HG03558 (cell line): ENCODE measurements at regions not wholly inside any gene's neighbourhood (a gene's known extent, or its start where the extent isn't known, plus 50 kb on each side); places are given as distances from the start of the nearest gene placed in this dataset.
"Not testable (repeated sequence)": the region's sequence is repeated elsewhere in the genome, so short reads cannot be mapped to it uniquely, and the experiment has no call there.

Experiments used
- ATAC-seq: cut with Tn5 transposase; IDR thresholded peaks from one replicate; pipeline ENCODE4 v1.9.1; 2021; ENCODE audit warnings: moderate number of reproducible peaks; ENCODE audit not compliant: unreplicated experiment; ENCODE audit errors: extremely low read depth

DNA sequence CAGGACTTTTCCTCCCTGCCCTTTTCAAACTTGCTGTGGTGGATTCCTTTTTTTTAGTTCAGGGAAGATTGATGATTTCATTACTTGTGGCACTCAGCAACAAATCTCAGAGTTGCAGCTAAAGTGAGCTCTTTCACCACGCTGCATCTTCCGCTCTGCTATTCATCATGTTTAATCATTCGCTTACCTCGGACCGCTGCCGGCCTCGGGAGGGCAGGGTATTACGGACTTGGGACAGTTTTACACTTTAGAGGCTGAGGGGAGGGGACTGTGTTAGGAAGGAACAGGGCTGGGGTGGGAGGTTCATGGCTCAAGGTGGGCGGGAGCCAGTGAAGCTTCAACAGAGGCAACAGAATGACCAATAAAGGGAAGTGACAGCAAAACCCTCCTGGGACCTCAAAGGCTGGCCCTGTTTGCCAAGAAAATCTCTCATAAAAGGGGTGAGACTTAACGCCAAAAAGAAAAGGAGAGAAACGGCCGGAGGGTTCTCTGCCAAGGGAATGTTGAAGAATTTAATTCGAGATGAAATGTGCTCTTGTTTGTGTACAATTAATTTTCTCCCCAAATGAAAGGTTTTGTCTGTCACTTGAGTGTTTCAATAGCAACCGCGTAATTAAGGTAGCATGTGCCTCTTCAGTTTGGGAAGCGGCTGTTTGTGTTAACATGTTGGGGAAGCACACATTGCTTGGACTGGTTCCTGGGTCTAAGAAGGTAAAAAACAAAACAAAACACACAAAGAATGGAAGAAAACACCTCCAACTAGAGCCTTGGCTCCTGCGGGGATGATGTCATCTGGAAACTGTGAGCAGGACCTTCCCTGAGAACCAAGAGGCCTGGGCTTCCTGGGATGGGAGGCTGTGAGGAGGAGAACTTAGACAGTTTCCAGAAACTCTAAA lies 72.5 kb upstream of the SULF2 start:
- no peak for ATAC-seq

DNA sequence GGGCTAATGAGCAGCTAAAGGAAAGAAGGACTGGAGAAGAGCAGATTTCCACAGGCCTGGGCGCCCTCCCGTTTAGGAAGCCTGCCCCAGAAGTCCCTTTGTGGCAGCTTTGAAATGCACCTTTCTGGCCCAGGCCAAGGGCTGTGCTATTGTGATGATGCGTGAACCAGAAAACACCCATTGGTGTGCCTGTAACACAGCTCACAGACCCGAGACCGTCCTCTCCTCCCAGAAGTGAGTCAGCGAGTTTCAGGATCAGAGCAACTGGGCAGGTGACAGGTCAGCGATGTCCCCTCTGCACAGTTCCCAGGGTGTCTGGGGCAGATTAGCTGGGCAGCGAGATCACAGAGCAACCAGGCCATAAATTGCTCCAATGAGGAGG lies 71.9 kb upstream of the SULF2 start:
- no peak for ATAC-seq

DNA sequence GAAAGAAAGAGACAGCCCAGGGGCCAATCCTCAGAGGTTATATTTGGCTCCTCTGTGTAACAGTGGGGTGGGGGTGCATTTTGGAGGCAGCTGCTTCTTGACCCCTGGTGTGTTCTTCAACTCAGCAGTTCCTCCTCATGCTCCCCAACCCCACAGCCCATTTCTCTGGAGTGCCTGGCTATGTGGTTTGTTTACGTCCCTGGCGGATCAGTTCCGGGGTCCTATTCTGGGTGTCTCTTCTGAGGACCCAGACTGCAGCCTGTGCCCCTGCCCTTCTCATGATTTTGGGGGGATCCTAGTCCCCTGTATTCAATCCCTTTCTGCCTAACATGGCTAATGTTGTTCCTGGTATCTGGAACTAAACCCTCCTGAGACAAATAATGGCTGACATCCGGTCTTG lies 70.5 kb upstream of the SULF2 start:
- ATAC-seq, result no peak

DNA sequence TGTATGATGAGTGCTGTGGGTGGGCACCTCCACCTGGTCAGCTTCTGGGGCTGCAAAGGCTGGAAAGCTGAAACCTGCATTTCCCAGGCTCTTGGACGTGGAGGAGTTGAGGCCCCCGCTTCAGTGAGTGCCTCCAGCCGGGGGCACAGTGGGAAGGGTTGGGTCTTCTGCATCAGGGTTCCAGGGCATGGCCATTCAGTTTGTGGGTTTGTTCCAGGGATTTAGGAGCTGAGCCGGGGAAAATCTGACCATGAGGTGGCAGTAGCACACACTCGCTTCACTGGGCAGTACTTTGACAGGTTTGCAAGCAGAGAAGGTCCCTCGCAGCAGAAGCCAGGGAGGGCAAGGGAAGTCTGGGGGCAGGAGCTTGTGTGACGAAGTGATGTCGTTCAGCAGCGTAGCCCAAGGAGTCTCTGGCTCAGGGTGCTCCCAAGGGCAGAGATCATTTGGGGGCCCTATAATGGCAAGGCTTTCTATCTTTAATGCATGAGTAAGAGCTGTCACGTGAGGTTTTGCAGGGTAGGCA lies 69.5 kb upstream of the SULF2 start:
- no peak for ATAC-seq

DNA sequence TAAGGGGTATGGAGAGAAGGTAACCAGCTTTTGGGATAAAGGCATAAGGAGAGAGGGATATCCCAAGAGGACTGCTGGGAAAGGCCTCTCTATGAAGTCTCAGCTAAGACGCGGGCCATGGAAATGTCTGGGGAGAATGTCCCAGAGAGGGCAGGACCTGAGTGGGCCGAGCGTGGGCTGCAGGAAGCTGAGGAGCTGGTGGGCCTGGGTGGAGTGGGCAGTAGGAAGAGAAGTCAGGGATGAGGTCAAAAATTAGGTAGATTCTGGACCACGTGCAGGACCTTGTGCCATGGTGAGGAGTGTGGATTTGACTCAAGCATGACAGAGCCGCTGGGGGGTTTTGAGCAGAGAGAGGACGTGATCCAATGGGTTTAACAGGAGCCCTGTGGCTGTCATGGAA lies 66.5 kb upstream of the SULF2 start:
- ATAC-seq, result no peak

DNA sequence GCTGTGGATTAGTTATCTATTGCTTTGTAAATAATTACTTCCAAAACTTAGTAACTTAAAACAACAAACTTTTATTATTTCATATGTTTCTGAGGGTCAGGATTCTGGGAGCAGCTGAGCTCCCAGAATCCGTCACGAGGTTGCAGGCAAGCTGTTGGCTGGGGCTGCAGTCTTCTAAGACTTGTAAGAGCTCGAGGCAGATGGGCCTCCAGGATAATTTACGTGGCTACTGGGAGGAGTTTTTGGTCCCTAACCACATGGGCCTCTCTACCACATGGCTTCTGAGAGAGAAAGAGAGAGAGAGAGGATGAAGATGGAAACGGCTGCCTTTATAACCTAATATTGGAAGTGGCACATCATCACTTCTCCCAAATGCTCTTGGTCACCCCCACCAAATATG lies 64.9 kb upstream of the SULF2 start:
- no peak for ATAC-seq

DNA sequence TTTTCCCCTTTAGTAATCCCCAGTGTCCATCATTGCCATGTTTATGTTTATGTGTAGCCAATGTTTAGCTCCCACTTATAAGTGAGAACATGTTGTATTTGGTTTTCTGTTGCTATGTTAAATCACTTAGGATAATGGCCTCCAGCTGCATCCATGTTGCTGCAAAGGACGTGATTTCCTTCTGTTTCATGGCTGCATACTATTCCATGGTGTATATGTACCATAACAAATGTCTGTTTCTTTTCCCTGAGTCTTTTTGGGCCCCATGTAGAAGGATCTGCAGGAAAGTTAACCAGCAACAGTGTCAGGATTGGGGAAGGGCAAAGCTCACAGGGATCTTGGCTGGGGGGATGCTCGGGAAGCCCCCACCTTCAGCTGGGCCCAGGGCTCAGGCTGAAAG lies 64.3 kb upstream of the SULF2 start:
- ATAC-seq, result no peak

DNA sequence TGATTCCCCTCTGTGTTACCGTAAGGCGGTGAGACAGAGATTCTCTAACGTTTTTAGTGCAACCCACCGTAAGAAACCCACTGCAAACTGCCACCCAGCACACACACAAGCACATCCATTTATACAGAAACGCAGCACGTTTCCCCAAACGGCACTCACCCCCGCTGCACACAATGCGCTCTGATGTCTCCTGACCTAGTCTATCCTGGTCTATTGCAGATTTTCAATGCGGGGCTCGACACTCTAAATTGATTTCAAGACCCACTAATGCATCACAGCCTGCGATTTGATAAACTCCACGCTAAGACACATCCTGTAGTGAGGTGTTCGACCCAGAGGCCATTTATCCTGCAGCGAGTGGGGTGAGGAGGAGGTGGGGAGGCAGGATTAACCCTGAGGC lies 63.7 kb upstream of the SULF2 start:
- no peak for ATAC-seq

DNA sequence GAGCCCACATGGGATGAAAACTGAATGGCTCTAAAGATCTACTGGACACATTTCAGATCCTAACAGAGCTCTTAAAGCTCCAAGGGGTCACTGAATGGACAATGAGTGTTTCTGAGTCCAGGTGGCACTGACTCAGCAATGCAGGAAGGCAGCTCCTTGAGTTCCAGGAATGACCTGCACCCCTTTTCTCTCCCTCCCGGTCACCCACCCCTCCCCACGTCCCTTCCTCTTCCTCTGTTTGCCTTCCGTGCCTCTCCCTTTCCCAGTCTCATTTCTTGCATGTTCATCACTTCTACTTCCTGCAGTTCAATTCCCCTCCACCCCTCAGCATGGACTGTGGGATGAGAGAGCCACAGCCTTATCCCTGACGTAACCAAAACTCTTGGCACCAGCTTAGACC lies 63.3 kb upstream of the SULF2 start:
- ATAC-seq, result not testable (repeated sequence)

DNA sequence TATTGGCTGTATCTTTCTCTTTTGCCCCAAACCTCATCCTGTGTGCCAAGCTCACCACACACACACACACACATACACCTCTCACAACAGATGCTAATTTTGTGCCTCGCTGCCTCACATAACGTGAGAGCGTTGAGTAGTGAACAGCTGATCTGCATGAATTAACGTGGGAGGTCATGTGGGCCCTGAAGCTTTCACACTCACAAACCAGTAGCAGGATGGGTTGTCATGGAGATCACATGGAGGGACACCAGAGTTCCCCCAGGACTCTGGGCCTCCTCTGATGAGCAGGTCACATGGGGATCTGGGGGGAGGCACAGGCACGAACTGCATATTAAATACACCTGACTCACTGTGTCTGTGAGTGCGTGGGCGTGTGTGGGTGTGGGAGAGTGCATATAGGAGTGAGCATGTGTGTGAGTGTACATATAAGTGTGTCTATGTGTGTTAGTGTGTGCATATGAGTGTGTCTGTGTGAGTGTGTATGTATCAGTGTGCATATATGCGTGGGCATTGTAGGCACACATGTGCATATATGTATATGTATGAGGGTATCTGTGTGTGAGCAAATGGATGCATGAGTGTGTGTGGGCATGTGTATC lies 62.7 kb upstream of the SULF2 start:
- ATAC-seq, result no peak

DNA sequence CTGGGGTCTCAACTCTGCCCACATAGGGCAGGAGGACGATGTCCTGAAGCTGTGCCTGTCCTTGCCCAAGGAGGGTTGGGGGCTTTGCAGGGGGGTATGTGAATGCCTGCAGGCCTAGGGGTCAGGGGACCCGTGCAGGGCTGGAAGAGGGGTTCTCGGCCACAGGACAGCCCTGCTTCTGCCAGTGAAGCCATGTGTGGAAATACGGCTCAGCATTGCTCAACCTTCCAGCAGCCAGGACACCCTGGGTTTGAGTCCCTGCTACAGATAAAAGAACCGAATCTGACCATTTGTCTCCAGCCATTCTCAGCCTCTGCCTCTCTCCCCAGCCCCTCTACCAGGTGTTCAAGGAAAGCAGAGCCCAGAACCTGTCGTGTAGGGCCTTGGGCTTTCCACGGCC lies 61.9 kb upstream of the SULF2 start:
- not testable (repeated sequence) for ATAC-seq

DNA sequence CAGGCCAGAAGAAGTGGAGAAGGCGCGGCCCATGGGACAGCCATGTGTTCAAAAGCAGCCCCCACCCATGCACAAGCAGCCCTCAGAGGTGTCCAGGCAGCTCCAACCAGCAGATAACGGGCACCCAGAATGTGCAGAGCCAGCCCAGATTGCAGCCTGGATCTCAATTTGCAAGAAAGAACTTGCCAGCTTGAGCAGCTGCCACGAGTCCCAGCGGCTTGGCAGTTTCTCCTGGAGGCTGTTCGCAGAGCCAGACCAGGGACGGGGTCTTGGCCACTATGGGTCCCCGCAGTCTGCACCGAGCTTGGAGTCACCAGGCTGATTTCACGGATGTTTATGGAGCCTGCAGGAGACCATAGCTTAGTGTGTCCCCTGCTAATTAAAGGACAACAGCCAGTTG lies 61.4 kb upstream of the SULF2 start:
- ATAC-seq, result not testable (repeated sequence)

DNA sequence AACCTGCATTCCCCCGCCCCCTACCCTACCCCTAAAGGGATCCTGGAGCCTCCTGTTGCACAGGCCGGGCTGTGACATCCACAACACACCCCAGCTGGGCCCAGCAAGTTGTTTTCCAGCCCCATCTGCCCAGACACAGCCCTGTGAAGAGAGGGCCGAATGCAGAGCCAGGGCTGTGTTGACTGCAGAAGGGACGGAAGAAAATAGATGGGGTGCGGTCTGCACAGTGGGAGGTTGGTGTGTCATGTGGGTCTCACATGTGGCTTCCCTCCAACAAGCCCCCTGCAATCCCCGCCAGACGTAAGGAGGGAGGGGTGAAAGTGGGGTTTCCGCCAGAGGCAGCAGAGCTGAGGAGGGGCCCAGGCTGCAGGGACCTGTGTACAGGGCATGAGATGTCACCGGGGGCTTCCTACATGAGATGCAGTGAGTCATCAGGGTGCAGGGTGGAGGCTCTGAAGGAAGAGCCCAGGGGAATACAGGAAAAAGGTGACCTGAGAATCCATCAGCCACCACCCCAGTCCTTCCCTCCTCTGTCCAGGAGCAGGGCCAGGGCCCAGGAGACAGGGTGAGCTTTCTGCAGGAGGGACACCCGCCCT lies 60.2 kb upstream of the SULF2 start:
- not testable (repeated sequence) for ATAC-seq

DNA sequence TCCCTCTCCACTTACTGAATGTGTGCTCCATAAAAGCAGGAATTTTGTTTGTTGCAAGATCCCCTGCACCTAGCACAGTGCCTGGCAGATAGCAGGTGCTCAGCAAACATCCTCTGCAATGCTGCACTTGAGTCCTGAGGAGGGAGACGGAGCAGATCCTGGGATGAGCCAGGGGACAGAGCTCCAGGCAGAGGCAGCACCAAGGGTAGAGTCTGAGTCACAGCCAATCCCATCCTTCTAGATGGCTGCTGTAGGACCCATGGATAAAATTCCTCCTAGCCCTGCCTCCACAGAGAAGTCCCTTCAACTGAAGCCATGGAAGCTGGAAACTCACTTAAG lies 59.3 kb upstream of the SULF2 start:
- ATAC-seq, result not testable (repeated sequence)

DNA sequence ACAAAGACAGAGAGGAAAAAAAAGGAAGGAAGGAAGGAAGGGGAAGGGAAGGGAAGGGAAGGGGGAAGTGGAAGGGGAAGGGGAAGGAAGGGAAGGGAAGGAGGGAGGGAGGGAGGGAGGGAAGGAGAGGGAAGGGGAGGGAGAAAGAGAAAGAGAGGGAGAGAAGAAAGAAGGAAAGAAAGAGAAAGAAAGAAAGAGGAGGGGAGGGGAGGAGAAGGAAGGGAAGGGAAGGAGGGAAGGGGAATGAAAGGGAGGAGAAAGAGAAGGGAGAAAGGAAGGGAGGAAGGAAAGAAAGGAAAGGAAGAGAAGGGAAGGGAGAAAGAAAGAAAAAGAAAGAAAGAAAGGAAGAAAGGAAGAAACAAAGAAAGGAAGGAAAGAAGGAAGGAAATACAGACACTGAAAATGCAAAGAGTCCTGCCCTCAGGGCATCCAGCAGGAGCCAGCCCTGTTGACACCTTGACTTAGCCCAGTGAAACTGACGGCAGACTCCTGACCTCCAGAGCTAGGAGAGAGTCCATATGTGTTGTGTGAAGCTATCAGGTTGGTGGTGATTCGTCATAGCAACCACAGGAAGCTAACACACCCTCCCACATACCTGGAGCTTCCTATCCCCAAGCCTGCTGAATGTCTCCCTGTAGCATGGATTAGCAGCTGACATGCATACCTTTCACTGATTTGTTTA lies 58.7 kb upstream of the SULF2 start:
- ATAC-seq, result no peak

DNA sequence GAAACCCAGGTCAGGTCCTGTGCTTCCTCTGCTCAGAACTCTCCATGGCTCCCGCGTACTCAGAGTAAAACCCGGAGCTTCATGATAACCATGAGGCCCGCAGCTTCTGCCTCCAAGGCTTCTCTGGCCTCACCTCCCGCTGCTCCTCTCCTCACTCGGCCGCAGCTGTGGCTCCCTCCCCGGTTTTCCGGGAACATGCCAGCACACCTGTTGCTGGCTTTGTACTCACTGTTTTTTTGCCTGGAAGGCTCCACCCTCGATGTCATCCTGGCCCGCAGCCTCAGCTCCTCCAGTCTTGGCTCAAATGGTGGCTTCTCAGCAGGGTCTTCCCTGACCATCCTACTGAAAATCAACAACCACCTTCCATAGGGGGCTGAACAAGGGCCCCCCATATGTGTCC lies 57.7 kb upstream of the SULF2 start:
- ATAC-seq, result not testable (repeated sequence)

DNA sequence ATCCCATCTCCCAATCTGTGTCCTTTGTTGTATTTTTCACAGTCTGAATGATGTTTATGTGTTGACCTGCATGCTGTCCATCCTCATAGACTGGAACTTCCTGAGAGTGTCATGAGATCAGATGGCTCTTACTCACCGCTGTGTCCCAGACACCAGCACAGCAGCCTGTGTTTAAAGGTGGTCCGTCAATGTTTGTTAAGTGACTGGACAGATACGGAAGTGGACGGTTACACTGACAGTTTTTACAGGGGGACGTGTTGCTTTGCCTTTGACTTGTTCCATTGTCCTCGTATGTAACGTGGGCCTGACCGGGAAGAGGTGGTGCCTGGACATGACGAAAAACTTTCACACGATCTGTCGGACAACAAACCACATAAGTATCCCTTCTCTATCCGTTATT lies 56.7 kb upstream of the SULF2 start:
- ATAC-seq, result not testable (repeated sequence)

DNA sequence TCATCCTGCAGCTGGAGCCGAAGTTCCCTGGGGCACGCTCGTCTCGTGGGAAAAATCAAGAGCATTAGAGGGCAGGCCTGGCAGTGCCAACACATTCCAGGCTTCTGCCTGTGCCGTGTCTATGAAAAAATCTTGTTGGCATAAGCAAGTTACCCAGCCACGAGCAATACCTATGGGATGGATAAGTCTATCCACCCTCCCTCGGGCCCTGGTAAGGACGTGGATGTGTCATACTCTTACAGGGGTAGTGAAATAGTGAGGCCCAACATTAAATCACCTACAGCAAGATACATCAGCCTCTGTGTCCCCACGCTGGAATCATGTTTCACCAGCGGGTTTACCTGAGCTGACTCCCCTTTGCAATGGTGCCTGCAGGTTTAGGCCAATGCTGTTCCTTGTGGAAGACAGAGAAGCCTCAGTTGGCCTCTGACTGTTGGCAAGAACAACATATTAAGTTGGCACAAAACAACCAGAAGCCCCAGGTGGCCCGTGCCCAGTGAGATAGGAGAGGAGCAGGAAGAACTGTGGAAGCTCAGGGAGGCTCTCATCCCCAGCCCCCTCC lies 51.1 kb upstream of the SULF2 start:
- not testable (repeated sequence) for ATAC-seq
